ENCODE measurements at regions not wholly inside any gene's neighbourhood (a gene's known extent, or its start where the extent isn't known, plus 50 kb on each side); places are given as distances from the start of the nearest gene placed in this dataset.

DNA sequence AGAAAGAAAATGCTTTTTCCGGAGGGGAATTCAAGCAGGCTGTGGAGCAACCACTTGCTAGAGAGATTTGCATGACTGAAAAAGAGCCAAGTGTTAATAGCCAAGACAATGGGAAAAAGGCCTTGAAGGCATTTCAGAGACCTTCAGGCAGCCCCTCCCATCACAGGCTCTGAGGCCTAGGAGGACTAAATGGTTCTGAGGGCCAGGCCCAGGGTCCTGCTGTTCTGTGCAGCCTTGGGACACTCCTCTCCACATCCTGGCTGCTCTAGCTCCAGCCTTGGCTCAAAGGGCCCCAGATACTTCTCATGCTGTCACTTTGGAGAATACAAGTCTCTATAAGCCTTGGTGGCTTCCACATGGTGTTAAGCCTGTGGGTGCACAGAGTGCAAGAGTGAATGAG lies 81.8 kb downstream of the B3GNT2 start:
- Histone ChIP-seq H3K9me1 (ENCODE audit: insufficient read depth, low read length) (no peaks in the 10 kb centered on the region), H3K14ac (replicated peaks; ENCODE audit: low read depth, low read length) (no peak overlapping the region), H4K8ac (ENCODE audit: low read depth in 2 of 2, low read length in 2 of 2) (no peak overlapping the region), H3K9me3 (ENCODE audit: control insufficient read depth, insufficient read depth, low read length) (peaks cover 11% of the 10 kb centered on the region), H2AK5ac (ENCODE audit: low read depth, low read length) (no peak overlapping the region), H3K56ac (ENCODE audit: extremely low read depth, insufficient read depth, low read length) (no peak overlapping the region), H4K20me1 (ENCODE audit: insufficient read depth, low read length) (no peaks in the 10 kb centered on the region), H3K27ac (ENCODE audit: insufficient read depth, low read length) (no peak overlapping the region), H3K23ac (ENCODE audit: low read depth, low read length) (no peak overlapping the region), H3K9ac (ENCODE audit: low read depth, low read length) (no peak overlapping the region), H2BK15ac (ENCODE audit: low read depth, low read length) (no peak overlapping the region), H3K18ac (ENCODE audit: low read depth, low read length) (no peak overlapping the region), H4K5ac (ENCODE audit: low read depth, low read length) (no peak overlapping the region), H2AK9ac (replicated peaks; ENCODE audit: low read depth, low read length, poor library complexity) (no peak overlapping the region), H3K4me3 (ENCODE audit: insufficient read depth, low read depth, low read length) (no peak overlapping the region), H2BK120ac (ENCODE audit: low read depth, low read length) (no peak overlapping the region), H3K79me1 (ENCODE audit: low read depth in 1 of 2, low read length in 2 of 2) (no peaks in the 10 kb centered on the region), H3K4ac (ENCODE audit: low read depth, low read length) (no peak overlapping the region), H4K91ac (ENCODE audit: insufficient read depth, low read depth, low read length) (no peak overlapping the region), H3K36me3 (ENCODE audit: control insufficient read depth, insufficient read depth, low read length) (no peaks in the 10 kb centered on the region), H2AFZ (replicated peaks; ENCODE audit: low read length, poor library complexity) (no peak overlapping the region), H3K4me2 (ENCODE audit: low read depth, low read length) (no peak overlapping the region), H3K27me3 (ENCODE audit: control insufficient read depth, insufficient read depth, low read length) (peaks cover 3% of the 10 kb centered on the region; the same call in 1 of the 2 replicates), H3K4me1 (ENCODE audit: control insufficient read depth, insufficient read depth, low read length) (no peaks in the 10 kb centered on the region), H2BK20ac (ENCODE audit: low read depth, low read length) (no peak overlapping the region), H2BK5ac (ENCODE audit: low read depth, low read length, poor library complexity, severe bottlenecking) (no peak overlapping the region)
- ChIA-PET CTCF (no interaction called here), POLR2A (ENCODE audit: unreplicated experiment) (no interaction called here)
- no peak for ATAC-seq (ENCODE audit: low read depth)
- no CpG with 5 or more reads among the region's 1 CpG for WGBS, 2 experiments (ENCODE audit: extremely low coverage in 2 of 2, insufficient read length in 1 of 2)
- DNase-seq: no peak
- dilution Hi-C loops (cut with HindIII; ENCODE audit: low sequenced_read_pairs, unreplicated experiment) (no loop called here), intact Hi-C loops (cut with micrococcal nuclease) (no loop called here), in situ Hi-C loops (cut with MboI; ENCODE audit: low sequenced_read_pairs) (no loop called here)
- no peak for TF ChIP-seq NFE2L2 (IDR thresholded peaks at IDR 0.05; ENCODE audit: low read depth, low read length)
- TF ChIP-seq RFX5 (IDR thresholded peaks at IDR 0.05; ENCODE audit: low read depth, low read length): no peak
- TF ChIP-seq POLR2A (IDR thresholded peaks at IDR 0.05; ENCODE audit: low read depth, low read length): no peak
- TF ChIP-seq MAFK (IDR thresholded peaks at IDR 0.05; ENCODE audit: low read depth, low read length): no peak
- TF ChIP-seq CTCF (conservative IDR thresholded peaks at IDR 0.05; ENCODE audit: low read depth, low read length): no peak
- BruUV-seq (replicated peaks): no TSS peak

Measured in IMR-90 (cell line).